Parathyroid adenoma (tissue), 2 donors: ENCODE measurements at regions not wholly inside any gene's neighbourhood (a gene's known extent, or its start where the extent isn't known, plus 50 kb on each side); places are given as distances from the start of the nearest gene placed in this dataset.

Source experiments
- H2AFZ ChIP-seq: fragments of 300-600 bp; sonication (generic); one replicate; pipeline ENCODE4 v1.7.0; 2017; ENCODE audit warnings: antibody characterized with exemption, mild to moderate bottlenecking
- H3K27ac ChIP-seq: fragments of 300-600 bp; sonication (generic); one replicate; pipeline ENCODE4 v1.7.0; 2017
- H3K27me3 ChIP-seq: fragments of 300-600 bp; sonication (generic); one replicate; pipeline ENCODE4 v1.7.0; 2017; ENCODE audit warnings: low read length; ENCODE audit not compliant: control insufficient read depth, insufficient read depth
- H3K36me3 ChIP-seq: fragments of 300-600 bp; sonication (generic); one replicate; pipeline ENCODE4 v1.7.0; 2017; ENCODE audit warnings: low read length; ENCODE audit not compliant: control insufficient read depth, insufficient read depth
- H3K4me1 ChIP-seq: fragments of 300-600 bp; sonication (generic); one replicate; pipeline ENCODE4 v1.7.0; 2017; ENCODE audit warnings: control low read depth
- H3K4me2 ChIP-seq: fragments of 300-600 bp; sonication (generic); one replicate; pipeline ENCODE4 v1.7.0; 2017; ENCODE audit warnings: low read length
- H3K4me3 ChIP-seq: fragments of 300-600 bp; sonication (generic); one replicate; pipeline ENCODE4 v1.7.0; 2017; ENCODE audit warnings: low read depth, low read length
- H3K79me2 ChIP-seq: fragments of 300-600 bp; sonication (generic); one replicate; pipeline ENCODE4 v1.7.0; 2017; ENCODE audit warnings: control low read depth
- H3K9ac ChIP-seq: fragments of 300-600 bp; sonication (generic); one replicate; pipeline ENCODE4 v1.7.0; 2017; ENCODE audit warnings: mild to moderate bottlenecking
- H3K9me3 ChIP-seq: fragments of 300-600 bp; sonication (generic); one replicate; pipeline ENCODE4 v1.7.0; 2017; ENCODE audit warnings: low read length; ENCODE audit not compliant: control insufficient read depth
- TF ChIP-seq, protein P1 (sequence below): fragments of 300-600 bp; sonication (generic); IDR thresholded peaks from one replicate; pipeline ENCODE4 v1.7.0; 2017; ENCODE audit warnings: antibody characterized with exemption, mild to moderate bottlenecking
- donor health status: primary hyperparathyroidism.

DNA sequence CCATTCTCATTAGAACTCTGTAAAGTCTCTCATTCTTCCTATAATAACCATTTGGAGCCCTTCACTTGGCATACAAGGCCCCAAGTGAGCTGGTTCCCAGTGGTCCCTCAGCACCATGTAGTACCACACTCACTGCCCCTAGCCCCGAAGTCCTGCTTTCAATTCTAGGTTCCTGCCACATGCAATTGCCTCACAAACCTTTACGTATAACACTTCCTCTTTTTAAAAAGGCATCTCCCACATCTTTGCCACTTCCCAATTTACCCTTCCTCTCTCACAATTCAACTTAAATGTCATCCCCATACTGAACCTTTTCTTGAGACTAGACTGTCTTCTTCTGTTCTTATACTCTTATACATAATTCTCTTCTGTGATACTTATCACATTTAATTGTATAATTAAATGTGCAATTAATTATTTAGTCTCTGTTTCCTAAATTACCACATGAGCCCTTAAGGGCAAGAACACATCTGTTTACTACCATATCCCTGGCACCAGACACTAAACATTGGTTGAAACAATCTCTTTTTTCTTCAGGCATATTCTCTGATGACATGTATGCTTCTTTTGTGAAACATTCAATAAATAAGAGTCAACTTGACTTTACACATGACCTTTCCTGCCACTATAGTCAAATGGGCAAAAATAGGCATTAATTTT is 304.0 kb downstream of the SPRY2 start:
- no peaks in the 10 kb centered on the region for H3K4me1 ChIP-seq
- H3K27me3 ChIP-seq: no peaks in the 10 kb centered on the region
- no peaks in the 10 kb centered on the region for H3K79me2 ChIP-seq
- no peaks in the 10 kb centered on the region for H3K36me3 ChIP-seq
- no peak overlapping the region for H2AFZ ChIP-seq
- H3K9me3 ChIP-seq: no peaks in the 10 kb centered on the region
- H3K27ac ChIP-seq: no peak overlapping the region
- no peak overlapping the region for H3K9ac ChIP-seq
- TF ChIP-seq, protein P1, sequence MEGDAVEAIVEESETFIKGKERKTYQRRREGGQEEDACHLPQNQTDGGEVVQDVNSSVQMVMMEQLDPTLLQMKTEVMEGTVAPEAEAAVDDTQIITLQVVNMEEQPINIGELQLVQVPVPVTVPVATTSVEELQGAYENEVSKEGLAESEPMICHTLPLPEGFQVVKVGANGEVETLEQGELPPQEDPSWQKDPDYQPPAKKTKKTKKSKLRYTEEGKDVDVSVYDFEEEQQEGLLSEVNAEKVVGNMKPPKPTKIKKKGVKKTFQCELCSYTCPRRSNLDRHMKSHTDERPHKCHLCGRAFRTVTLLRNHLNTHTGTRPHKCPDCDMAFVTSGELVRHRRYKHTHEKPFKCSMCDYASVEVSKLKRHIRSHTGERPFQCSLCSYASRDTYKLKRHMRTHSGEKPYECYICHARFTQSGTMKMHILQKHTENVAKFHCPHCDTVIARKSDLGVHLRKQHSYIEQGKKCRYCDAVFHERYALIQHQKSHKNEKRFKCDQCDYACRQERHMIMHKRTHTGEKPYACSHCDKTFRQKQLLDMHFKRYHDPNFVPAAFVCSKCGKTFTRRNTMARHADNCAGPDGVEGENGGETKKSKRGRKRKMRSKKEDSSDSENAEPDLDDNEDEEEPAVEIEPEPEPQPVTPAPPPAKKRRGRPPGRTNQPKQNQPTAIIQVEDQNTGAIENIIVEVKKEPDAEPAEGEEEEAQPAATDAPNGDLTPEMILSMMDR: no peak
- no peak overlapping the region for H3K4me3 ChIP-seq
- no peak overlapping the region for H3K4me2 ChIP-seq

DNA sequence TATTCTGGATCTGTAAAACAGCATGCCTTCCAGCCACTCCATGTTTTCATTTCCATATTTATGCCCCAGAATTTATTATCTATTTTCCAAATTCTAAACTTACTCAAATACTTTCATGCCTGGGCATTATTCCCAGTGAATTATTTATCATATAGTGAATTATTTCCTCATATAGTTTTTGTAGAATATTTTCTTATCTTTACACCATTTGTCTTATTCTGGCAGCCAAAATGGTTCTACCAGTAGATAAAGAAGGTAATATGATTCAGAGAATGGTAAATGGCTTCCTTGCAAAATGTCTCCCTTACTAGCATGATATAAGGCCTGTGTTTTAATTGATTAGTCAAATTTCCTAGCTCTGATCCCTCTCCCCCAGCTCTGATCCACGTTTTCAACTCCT is 305.8 kb downstream of the SPRY2 start:
- no peaks in the 10 kb centered on the region for H3K4me1 ChIP-seq
- H3K9ac ChIP-seq: no peak overlapping the region

DNA sequence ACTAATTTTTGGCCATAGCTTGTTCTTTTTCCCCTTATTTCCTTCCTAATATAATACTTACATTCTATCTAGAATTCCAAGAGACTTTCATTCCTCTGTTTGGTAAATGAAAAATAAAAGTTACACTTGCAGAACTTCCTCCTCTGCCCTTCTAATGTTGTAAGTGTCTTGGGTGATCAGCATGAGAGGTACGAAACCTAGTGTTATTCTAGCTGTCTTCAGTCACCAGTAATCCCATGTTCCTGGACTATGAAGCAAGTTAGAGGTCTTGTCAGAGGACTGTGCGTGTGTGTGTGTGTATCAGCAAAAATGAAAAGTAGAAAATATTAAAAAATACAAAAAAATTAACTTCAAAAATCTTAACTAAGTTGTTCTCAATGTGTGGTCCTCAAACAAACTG is 307.0 kb downstream of the SPRY2 start:
- Histone ChIP-seq H3K79me2 (no peaks in the 10 kb centered on the region), H3K36me3 (no peaks in the 10 kb centered on the region), H3K4me1 (no peaks in the 10 kb centered on the region), H3K9me3 (no peaks in the 10 kb centered on the region), H2AFZ (no peak overlapping the region), H3K4me2 (no peak overlapping the region), H3K4me3 (no peak overlapping the region), H3K27me3 (no peaks in the 10 kb centered on the region), H3K27ac (no peak overlapping the region), H3K9ac (no peak overlapping the region)
- TF ChIP-seq, protein P1: no peak

More for the DNA sequence above, 305.8 kb downstream of the SPRY2 start:
- Histone ChIP-seq H3K4me2 (no peak overlapping the region), H3K9me3 (no peaks in the 10 kb centered on the region), H3K4me3 (no peak overlapping the region), H3K36me3 (no peaks in the 10 kb centered on the region), H3K79me2 (no peaks in the 10 kb centered on the region), H2AFZ (no peak overlapping the region), H3K27ac (no peak overlapping the region), H3K27me3 (no peaks in the 10 kb centered on the region)
- TF ChIP-seq, protein P1: no peak

DNA sequence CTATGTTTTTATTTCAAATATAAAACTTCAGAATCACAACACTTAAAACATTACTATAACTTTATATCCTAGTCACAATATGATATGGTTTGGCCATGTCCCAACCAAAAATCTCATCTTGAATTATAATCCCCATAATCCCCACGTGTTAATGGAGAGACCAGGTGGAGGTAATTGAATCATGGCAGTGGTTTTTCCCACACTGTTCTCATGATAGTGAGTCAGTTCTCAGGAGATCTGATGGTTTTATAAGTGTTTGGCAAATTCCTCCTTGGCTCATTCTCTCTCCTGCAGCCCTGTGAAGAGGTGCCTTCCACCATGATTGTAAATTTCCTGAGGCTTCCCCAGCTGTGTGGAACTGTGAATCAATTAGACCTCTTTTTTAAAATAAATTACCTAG is 307.6 kb downstream of the SPRY2 start:
- H3K4me3 ChIP-seq: no peak overlapping the region
- H3K79me2 ChIP-seq: no peaks in the 10 kb centered on the region
- no peaks in the 10 kb centered on the region for H3K9me3 ChIP-seq
- no peaks in the 10 kb centered on the region for H3K27me3 ChIP-seq
- H3K4me1 ChIP-seq: no peaks in the 10 kb centered on the region
- H3K9ac ChIP-seq: no peak overlapping the region
- no peaks in the 10 kb centered on the region for H3K36me3 ChIP-seq
- no peak overlapping the region for H3K27ac ChIP-seq
- H3K4me2 ChIP-seq: no peak overlapping the region
- TF ChIP-seq, protein P1: no peak
- H2AFZ ChIP-seq: no peak overlapping the region

DNA sequence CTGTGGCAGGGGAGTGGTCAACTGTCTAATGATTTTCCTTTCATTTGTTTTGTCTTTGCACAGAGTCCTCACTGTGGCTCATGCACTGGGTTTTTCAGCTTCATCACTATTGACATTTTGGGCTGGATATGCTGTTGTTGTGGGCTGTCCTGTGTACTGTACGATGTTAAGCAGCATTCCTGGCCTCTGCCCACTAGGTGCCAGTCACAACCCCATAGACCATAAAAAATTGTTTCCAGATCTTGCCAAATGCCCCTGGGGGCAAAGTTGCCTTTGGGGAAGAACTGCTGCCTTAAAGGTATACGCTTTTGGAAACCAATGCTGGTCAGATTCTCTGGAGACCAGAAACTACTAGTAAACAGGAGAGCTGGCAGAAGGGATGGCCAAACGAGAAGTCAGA is 310.4 kb downstream of the SPRY2 start:
- Histone ChIP-seq H3K4me2 (no peak overlapping the region), H3K4me3 (no peak overlapping the region), H3K4me1 (no peaks in the 10 kb centered on the region), H3K36me3 (no peaks in the 10 kb centered on the region), H3K27me3 (no peaks in the 10 kb centered on the region), H2AFZ (no peak overlapping the region), H3K9ac (no peak overlapping the region), H3K27ac (no peak overlapping the region), H3K9me3 (no peaks in the 10 kb centered on the region), H3K79me2 (no peaks in the 10 kb centered on the region)
- TF ChIP-seq, protein P1: no peak
